NCI-H82 treated with DMSO at 0.1 percent for 48 hours (cell line): ENCODE measurements at regions not wholly inside any gene's neighbourhood (a gene's known extent, or its start where the extent isn't known, plus 50 kb on each side); places are given as distances from the start of the nearest gene placed in this dataset.
A peak's percentile ranks its signal among the peaks of the same experiment; 100 is the strongest.
"Not testable (repeated sequence)": the region's sequence is repeated elsewhere in the genome, so short reads cannot be mapped to it uniquely, and the experiment has no call there.

Experiments used
- DNase-seq: peaks from one replicate; lab custom pipeline; 2025; ENCODE audit not compliant: unreplicated experiment; lab: John Stamatoyannopoulos, UW

- no peak for DNase-seq
These were observed 100.3 kb upstream of the EXOC2 start for GRCh38 chr6:793261-793660.

- DNase-seq = no peak
These were observed 99.7 kb upstream of the EXOC2 start for GRCh38 chr6:792662-793061.

DNA sequence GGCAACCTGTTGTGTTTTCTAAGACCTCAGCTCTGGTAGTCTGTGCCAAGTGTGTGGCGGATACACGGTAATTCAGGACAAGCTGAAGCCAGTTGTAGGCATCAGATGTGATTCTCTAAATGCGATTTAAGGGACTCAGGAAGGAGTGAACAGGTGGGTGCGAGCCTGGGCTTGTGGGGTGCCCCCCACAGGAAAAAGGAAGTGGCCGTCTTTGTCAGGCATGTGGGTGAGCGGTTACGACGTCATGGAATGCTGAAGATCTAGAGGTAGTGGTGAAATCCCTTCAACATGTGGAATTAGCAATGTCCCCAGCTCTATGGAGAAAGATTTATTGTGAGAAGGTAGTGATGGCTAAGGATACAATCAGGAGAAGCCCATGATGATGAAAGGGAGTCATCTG, 95.1 kb upstream of the EXOC2 start:
- no peak for DNase-seq

DNA sequence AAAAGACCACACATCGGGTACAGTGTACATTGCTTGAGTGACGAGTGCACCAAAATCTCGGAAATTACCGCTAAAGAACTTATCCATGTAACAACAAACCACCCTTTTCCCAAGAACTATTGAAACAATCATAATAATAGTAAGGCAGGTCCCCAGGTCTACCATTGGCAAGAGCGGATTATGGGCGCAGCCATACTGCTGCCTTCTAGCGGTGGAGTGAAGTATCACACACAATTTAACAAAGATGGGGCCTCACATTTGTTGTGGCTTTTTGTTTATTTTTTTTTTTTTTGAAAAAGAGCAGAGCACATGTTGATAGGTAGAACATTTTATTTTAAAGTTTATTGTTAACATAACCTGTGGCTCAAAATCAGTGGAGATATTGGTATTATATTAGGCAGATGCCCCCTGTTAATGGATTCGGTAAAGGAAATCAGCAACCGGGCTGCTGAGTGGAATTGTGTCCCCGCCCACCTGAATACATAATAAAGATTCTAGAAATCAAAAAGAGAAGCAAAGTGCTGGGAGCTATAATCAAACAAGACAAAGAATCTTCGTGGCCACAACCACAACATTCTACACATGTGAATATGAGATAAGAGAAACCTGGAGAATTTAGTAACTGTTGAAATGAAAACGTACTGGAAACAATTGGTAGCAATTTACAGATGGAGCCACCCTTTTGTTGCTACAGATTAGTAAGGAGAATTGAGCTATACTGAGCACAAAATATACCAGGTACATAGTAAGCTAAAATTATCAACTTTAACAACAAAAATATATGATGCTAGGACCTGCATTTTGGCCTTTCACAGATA, 94.2 kb upstream of the EXOC2 start:
- DNase-seq = no peak

- no peak for DNase-seq
These were observed 91.2 kb upstream of the EXOC2 start for GRCh38 chr6:783966-784735.

- no peak for DNase-seq
These were observed 89.2 kb upstream of the EXOC2 start for GRCh38 chr6:782141-782540.

DNA sequence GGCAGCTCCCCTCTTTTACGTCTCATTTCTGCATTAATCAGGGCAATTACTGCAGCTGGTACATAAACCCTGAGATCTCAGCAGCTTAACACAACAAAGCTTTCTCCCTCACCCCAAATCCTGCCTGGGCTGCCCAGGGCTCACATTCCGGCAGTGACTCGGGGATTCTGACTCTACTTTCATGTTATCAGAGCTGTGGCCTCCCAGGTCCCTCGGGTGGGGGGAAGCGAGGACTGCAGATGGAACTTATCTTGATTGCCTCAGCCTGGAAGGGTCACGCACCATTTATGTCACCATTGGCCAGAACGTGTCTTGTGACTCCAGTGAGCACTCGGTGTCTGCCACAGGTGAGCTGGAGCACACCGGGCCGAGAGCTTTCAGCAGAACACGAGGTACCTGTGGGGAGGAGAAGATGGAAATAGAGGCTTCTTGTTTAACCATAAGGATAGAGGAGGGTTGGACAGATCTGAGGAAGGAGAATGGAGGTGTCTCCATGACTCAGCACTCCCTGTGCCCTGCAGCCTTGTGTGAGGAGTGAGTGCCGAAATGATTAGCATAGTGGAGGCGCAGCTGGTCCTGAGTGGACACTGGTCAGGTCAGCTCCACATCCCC, 88.5 kb upstream of the EXOC2 start:
- DNase-seq = no peak

DNA sequence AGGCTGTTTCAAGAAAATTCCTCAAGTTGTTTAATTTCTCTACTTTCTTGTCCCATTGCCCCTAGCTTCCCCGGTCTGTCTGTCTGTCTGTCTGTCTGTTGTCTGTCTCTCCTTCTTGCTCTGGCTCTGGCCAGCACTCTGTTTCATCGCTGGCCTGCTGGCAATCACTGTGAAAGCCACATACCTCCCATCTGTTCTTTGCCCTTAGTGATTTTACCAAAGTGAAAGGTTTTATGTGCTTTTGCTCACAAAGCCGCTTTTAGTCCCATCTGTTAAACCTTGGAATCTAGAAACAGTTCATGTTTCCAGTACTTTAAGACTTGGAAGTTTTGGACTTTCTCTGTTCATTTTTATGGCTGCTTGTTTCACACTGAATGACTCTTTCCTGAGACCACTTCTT, 87.8 kb upstream of the EXOC2 start:
- peak; percentile 15 for DNase-seq

DNA sequence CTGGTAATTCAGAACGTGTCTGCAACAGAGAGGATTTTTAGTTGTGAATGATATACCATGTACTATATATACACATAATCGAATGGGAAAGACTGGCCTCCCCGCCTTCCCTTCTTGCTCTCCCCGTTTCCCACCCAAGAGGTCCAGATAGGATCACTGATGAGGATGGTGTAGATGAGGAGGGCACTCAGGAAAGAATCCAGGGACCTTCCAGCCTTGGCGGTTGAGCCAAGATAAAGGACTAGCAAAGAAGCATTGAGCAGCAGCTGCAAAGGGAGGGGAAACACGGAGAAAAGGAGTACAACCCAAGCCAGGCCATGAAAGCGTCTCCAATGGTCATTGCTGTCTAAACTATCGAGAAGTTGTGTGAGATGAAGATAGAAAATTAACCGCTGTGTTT, 84.0 kb upstream of the EXOC2 start:
- no peak for DNase-seq

- no peak for DNase-seq
These were observed 83.6 kb upstream of the EXOC2 start for GRCh38 chr6:776528-776931.

DNA sequence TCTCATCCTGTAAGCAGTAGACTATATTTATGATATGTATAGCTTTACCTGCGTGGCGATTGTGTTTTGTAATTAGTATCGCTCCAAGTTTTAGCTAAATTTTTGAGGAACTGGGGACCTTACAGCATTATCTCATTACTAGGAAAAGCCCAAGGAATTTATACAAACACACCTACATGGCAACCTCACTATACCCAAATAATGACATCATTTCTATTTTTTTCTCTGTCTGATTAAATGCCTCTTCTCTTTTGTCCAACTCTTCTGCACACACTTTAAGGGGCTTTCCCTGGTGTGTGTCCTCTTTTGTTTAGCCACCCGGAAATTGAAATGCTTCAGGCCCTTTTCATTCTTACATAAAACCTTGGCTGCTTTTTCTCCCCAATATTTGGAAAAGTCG, 82.9 kb upstream of the EXOC2 start:
- no peak for DNase-seq

GRCh38 chr6:771683-772082, 78.7 kb upstream of the EXOC2 start:
- DNase-seq = not testable (repeated sequence)

DNA sequence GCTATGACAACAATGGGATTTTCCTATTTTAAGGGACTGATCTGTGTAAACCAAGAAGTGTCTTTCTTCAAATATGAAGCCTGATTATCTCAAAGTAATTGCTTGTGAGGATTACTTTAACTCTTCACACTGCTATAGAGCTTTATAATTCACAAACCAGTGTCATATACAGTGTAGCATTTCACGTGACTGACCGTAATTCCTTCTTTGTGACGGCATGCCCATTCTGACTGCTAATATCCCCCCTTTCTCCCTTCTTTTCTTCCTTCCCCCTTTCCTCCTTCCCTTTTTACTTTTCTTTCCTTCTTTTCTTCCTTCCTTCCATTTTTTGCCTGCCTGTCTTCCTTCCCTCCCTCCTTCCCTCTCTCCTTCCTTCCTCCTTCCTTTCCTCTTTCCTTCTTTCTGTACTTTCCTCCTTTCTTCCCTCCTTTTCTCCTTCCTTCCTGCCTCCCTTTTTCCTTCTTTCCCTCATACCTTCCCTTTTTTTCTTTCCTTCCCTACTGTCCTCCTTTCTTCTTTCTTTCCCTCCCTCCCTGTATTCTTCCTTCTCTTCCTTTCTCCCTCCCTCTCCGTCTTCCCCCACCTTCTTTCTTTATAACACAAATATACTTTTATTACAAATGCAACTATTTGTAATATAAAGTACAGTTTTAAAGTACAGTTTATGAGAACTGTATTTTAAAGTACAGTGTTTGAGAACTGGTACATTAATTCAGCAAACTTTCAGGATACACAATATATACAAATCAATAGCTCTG, 75.0 kb upstream of the EXOC2 start:
- DNase-seq = no peak

- no peak for DNase-seq
These were observed 73.7 kb upstream of the EXOC2 start for GRCh38 chr6:766625-767024.

DNA sequence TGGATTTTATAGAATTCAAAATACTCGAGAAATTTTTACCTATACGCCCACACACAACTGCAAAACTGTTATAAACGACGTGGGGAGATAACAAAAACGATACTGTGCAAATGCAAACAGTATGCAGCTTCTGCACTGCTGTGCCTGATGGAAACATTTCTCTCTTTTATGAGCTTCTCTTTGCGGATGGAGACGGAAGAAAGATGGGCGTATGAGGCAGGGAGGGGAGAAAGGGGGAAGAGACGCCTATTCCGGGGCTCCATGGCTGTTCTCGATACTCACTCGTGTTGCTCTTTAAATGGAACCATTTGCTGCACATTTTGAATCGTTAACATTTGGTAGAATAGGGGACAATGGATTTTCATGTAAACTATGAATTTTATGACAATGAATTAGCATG, 69.1 kb upstream of the EXOC2 start:
- no peak for DNase-seq

DNA sequence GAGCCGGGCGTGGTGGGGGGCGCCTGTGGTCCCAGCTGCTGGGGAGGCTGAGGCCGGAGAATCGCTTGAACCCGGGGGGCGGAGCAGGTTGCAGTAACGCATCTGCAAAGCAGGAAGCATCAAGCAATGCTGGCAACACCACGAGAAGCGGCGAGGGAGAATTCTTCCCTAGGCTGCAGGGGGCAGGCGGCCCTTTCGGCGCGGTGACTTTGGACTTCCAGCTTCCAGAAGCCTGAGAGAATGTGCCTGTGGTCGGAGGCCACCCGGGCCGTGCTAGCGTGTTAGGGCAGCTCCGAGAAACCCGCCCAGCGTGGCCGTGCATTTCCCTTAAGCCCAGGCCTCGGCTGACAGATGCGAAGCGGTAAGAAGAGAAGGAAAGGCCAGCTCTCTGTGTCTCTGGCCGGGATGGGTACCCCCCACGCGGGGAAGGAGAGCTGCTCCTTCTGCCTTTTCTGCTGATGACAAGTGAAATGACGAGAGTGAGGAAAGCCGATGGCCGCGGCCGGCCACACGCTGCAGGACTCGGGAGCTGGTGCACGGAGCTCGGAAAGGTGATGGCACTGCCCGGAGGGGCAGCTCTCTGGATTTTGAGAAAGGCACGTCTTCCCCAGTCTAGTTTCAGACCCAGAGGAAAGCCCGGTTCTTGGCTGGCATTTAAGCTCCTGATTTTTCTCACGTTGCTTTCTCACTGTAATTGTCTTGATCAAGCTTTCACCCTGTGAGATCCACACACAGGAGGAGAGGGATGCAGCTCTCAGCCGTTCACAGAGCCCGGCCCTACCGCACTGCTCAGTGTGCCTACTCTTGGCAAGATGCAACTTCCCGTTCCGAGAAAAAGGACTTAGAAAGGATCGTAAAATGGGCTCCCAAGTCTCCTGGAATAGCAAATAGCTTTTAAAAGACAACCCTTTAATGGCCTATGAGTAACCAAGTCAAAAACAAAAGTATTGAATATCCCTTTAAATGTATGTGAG, 68.3 kb upstream of the EXOC2 start:
- no peak for DNase-seq

- DNase-seq = no peak
These were observed 66.8 kb upstream of the EXOC2 start for GRCh38 chr6:759729-760128.

- DNase-seq = peak; percentile 15
These were observed 63.3 kb upstream of the EXOC2 start for GRCh38 chr6:756224-756623.

GRCh38 chr6:754202-754601, 61.3 kb upstream of the EXOC2 start:
- DNase-seq = no peak

DNA sequence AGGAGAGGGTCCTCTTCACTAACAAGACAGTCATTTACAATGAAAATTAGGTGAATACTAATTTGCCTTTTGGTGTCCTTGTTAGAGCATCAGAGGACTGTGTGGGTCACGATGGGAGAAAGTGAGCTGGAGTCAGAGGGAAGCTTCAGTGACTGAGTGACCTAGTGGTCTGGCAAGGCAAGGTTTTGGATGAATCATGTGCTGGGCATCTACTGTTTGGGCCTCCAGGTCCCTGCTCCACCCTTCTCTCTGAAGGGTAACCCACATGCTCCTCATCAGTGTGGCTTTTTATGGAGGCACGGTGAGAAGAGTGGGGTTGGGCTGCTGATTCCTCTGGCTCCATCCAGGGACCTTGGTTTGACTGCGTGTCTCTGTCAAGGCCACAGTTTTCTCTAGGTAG, 60.5 kb upstream of the EXOC2 start:
- no peak for DNase-seq
